ENCODE measurements at regions not wholly inside any gene's neighbourhood (a gene's known extent, or its start where the extent isn't known, plus 50 kb on each side); places are given as distances from the start of the nearest gene placed in this dataset.

- Histone ChIP-seq H3K4me3 (no peak overlapping the region), H3K27ac (no peak overlapping the region), H3K27me3 (no peaks in the 10 kb centered on the region), H3K36me3 (no peaks in the 10 kb centered on the region), H3K4me1 (no peaks in the 10 kb centered on the region), H3K9me3 (no peaks in the 10 kb centered on the region)
- intact Hi-C loops (cut with DNase I), result no loop called here
- TF ChIP-seq EP300 (IDR thresholded peaks at IDR 0.05) (no peak), CTCF (IDR thresholded peaks at IDR 0.05) (no peak), POLR2AphosphoS5 (IDR thresholded peaks at IDR 0.05) (no peak), POLR2A (IDR thresholded peaks at IDR 0.05) (no peak)
- no peak for DNase-seq
- WGBS, 2 donors, result 91 to 92% methylated on average over 4 of the region's 4 CpGs
Measured at GRCh38 chr5:153096381-153096780, 394.1 kb upstream of the GRIA1 start.

DNA sequence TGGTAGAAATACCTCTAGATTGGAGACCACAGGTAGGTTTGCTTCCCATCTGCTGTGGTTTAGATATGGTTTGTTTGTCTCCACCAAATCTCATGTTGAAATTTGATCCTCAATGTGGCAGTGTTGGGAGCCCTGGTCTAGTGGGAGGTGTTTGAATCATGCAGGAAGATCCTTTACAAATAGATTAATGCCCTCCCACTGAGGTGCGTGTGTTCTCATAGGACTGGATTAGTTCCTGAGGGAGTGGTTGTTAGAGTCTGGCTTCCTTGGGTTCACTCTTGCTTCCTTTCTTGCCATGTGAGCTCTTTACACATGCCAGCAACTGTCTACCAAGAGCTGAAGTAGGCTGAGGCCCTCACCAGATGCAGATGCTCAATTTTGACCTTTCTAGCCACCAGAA is 391.1 kb upstream of the GRIA1 start:
- H3K4me1 ChIP-seq, result no peaks in the 10 kb centered on the region
- TF ChIP-seq POLR2A (IDR thresholded peaks at IDR 0.05) (no peak), CTCF (IDR thresholded peaks at IDR 0.05) (no peak), POLR2AphosphoS5 (IDR thresholded peaks at IDR 0.05) (no peak), EP300 (IDR thresholded peaks at IDR 0.05) (no peak)
- H3K27ac ChIP-seq, result no peak overlapping the region
- intact Hi-C loops (cut with DNase I), result no loop called here
- H3K36me3 ChIP-seq, result no peaks in the 10 kb centered on the region
- no peaks in the 10 kb centered on the region for H3K27me3 ChIP-seq
- DNase-seq, result no peak
- no peak overlapping the region for H3K4me3 ChIP-seq
- WGBS, 2 donors, result 54 to 61% methylated on average over 1 of the region's 1 CpG
- H3K9me3 ChIP-seq, result peaks cover 0 to under 1% (median 0%) of the 10 kb centered on the region in 4 donors

DNA sequence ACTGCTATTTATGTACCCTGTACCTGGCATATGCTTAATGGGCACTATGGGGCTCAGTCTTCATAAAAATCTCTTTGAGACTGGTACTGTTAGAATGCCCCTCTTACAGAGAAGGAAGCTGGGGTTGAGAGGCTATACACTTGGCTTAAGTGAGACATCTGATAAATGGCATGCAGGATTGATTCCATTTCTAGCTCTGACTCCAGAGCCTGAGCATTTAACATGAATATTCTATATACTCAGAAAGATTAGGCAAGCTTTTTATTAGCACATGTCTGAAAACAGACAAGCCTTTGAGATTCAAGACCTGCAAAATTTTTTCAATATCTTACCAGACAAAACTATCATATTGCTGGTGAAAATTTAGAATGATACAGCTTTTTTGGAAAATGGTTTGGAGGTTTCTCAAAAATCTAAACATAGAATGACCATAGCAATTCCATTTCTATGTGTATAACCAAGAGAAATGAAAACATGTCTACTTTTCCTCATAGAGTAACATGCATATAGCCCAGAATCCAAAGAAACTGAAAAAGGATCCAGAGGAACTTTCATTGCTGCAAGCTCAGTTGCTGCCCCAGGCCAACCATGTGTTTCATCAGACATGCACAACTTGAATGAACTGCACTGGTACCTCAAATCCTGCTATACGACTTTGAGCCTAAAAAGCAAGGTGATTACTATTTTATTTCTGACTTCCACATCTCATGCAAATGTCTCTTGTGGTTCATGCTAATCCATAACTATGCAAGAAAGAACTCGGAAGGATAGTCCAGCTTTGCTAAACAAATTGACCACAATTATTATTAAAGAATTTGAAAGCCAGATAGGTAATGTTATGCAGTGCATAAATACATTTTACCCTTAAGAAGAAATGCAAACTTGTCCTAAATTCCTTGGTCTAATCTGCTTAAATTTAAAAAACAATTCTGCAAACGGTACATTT is 389.0 kb upstream of the GRIA1 start:
- DNase-seq, result no peak
- H3K9me3 ChIP-seq, result peaks cover 0 to 4% (median 0%) of the 10 kb centered on the region in 4 donors
- H3K27me3 ChIP-seq, result no peaks in the 10 kb centered on the region
- intact Hi-C loops (cut with DNase I), result no loop called here
- H3K36me3 ChIP-seq, result no peaks in the 10 kb centered on the region
- H3K27ac ChIP-seq, result no peak overlapping the region
- no peaks in the 10 kb centered on the region for H3K4me1 ChIP-seq
- no peak overlapping the region for H3K4me3 ChIP-seq
- 77 to 78% methylated on average over 3 of the region's 3 CpGs for WGBS, 2 donors
- TF ChIP-seq CTCF (IDR thresholded peaks at IDR 0.05), result no peak
- TF ChIP-seq POLR2AphosphoS5 (IDR thresholded peaks at IDR 0.05), result no peak
- TF ChIP-seq POLR2A (IDR thresholded peaks at IDR 0.05), result no peak
- TF ChIP-seq EP300 (IDR thresholded peaks at IDR 0.05), result no peak

DNA sequence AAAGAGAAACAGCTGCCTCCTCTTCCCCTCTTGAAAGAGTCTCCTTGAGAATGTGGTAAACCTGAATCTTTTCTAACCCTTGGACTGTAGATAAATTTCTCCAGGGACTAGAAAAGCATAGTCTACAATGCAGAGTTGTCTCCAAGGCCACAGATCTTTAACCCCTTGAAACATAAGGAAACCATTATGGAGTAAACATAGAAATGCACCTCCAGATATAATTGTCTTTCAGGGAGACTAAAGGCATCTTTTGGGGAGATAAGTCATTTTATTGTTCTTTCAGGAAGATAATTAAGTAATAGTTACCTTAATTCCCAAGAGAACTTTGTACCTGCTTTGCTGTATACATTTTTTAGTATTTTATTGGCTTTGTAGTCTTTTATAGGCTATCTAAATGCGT is 373.6 kb upstream of the GRIA1 start:
- TF ChIP-seq EP300 (IDR thresholded peaks at IDR 0.05) (no peak), POLR2A (IDR thresholded peaks at IDR 0.05) (no peak), CTCF (IDR thresholded peaks at IDR 0.05) (no peak), POLR2AphosphoS5 (IDR thresholded peaks at IDR 0.05) (no peak)

More for the DNA sequence above, 373.6 kb upstream of the GRIA1 start:
- H3K36me3 ChIP-seq, result no peaks in the 10 kb centered on the region
- intact Hi-C loops (cut with DNase I), result no loop called here
- DNase-seq, result no peak
- 18 to 31% methylated on average over 1 of the region's 1 CpG for WGBS, 2 donors
- H3K4me3 ChIP-seq, result no peak overlapping the region
- no peaks in the 10 kb centered on the region for H3K27me3 ChIP-seq
- H3K27ac ChIP-seq, result no peak overlapping the region
- no peaks in the 10 kb centered on the region for H3K9me3 ChIP-seq
- H3K4me1 ChIP-seq, result no peaks in the 10 kb centered on the region

Data from sigmoid colon (tissue), 6 donors.